Hypothalamus (tissue), 51 donors: ENCODE measurements at regions not wholly inside any gene's neighbourhood (a gene's known extent, or its start where the extent isn't known, plus 50 kb on each side); places are given as distances from the start of the nearest gene placed in this dataset.
A peak's percentile ranks its signal among the peaks of the same experiment; 100 is the strongest.

Source experiments
- DNase-seq, 51 donors: peaks; one replicate each; lab custom pipeline; 2025; lab: John Stamatoyannopoulos, UW

GRCh38 chr5:107294669-107295068, 376.1 kb downstream of the EFNA5 start:
- DNase-seq = no peak

GRCh38 chr5:107294211-107294550, 376.6 kb downstream of the EFNA5 start:
- no peak for DNase-seq

GRCh38 chr5:107293541-107294210, 377.1 kb downstream of the EFNA5 start:
- no peak for DNase-seq

- no peak for DNase-seq
These were observed 378.9 kb downstream of the EFNA5 start for GRCh38 chr5:107291866-107292265.

- DNase-seq = no peak
These were observed 379.8 kb downstream of the EFNA5 start for GRCh38 chr5:107290780-107291398.

GRCh38 chr5:107289030-107289714, 381.6 kb downstream of the EFNA5 start:
- no peak for DNase-seq

GRCh38 chr5:107286447-107287098, 384.2 kb downstream of the EFNA5 start:
- DNase-seq = no peak

- DNase-seq = no peak
These were observed 385.0 kb downstream of the EFNA5 start for GRCh38 chr5:107285772-107286171.

- DNase-seq = peak in 1 of 51 donors; percentile 1
These were observed 385.8 kb downstream of the EFNA5 start for GRCh38 chr5:107284822-107285525.

GRCh38 chr5:107282061-107282460, 388.7 kb downstream of the EFNA5 start:
- DNase-seq = no peak

- DNase-seq = no peak
These were observed 392.0 kb downstream of the EFNA5 start for GRCh38 chr5:107278774-107279173.

- DNase-seq = no peak
These were observed 393.1 kb downstream of the EFNA5 start for GRCh38 chr5:107277485-107278125.

GRCh38 chr5:107275333-107275732, 395.4 kb downstream of the EFNA5 start:
- DNase-seq = no peak

GRCh38 chr5:107274571-107274970, 396.2 kb downstream of the EFNA5 start:
- DNase-seq = no peak

GRCh38 chr5:107272954-107273353, 397.8 kb downstream of the EFNA5 start:
- DNase-seq = no peak

GRCh38 chr5:107272509-107272908, 398.2 kb downstream of the EFNA5 start:
- DNase-seq = no peak

- no peak for DNase-seq
These were observed 398.9 kb downstream of the EFNA5 start for GRCh38 chr5:107271682-107272350.

- no peak for DNase-seq
These were observed 400.2 kb downstream of the EFNA5 start for GRCh38 chr5:107270561-107270960.

- DNase-seq = no peak
These were observed 401.1 kb downstream of the EFNA5 start for GRCh38 chr5:107269678-107270077.

GRCh38 chr5:107269256-107269655, 401.5 kb downstream of the EFNA5 start:
- DNase-seq = no peak
